HG03175 (cell line): ENCODE measurements at regions not wholly inside any gene's neighbourhood (a gene's known extent, or its start where the extent isn't known, plus 50 kb on each side); places are given as distances from the start of the nearest gene placed in this dataset.
A peak's percentile ranks its signal among the peaks of the same experiment; 100 is the strongest.
"Not testable (repeated sequence)": the region's sequence is repeated elsewhere in the genome, so short reads cannot be mapped to it uniquely, and the experiment has no call there.

Experiments used
- ATAC-seq: cut with Tn5 transposase; IDR thresholded peaks from one replicate; pipeline ENCODE4 v1.9.1; 2021; ENCODE audit warnings: mild to moderate bottlenecking, moderate library complexity; ENCODE audit not compliant: unreplicated experiment

DNA sequence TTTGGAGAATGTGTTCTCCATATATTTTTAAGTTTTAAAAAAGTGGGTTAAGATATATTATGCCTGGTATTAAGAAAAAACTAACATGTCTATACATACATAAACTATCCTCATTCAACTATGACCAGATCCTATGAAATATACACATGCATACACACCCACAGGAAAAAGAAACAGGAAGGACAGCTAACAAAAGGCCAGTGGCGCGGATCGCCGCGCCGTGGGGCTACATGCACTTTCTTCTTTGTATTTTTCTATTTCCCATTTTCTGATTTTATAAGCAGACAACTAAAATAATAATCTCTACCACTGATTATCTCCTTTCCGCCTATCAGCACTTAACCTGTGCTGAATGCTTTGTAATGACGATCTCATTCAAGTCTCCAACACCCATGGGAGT lies 160.1 kb downstream of the OR4M2 start:
- no peak for ATAC-seq

DNA sequence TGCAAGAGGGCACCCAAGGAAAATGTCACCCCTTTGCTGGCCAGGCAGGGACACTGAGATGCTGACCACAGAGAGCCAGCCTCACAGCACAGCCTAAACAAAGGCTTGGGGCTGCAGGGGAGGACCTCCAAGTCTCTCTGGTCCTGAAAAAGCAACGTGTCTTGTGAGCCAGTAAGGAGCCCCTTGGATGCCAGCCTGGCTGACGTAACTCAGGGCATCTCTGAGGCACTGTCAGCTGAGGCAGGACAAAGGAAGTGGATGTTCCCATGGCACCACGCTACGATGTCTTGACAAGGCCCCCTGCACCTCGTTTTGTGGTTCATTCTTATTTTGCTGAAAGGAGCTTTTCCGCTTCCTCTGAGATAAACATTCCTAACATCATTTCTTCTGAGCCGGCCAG lies 160.7 kb downstream of the OR4M2 start:
- ATAC-seq = no peak

DNA sequence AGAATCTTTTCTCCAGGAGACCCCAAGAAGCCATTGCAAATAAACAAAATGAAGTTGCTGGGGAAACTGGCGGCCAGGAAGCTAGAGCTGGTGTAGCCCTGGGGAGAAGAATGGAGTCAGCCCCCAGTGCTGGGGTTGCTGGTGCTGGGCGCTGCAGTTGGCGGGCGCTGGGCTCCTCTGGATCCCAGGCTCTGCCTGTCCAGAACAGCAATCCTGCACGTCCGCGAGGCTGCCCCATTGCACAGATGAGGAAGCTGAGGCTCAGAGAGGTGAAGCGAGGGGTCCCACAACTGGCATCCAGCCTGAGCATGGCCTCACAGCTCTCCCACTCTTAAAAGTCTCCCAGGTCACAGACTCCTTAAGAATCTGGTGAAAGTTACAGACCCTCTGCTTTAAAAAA lies 161.1 kb downstream of the OR4M2 start:
- no peak for ATAC-seq

DNA sequence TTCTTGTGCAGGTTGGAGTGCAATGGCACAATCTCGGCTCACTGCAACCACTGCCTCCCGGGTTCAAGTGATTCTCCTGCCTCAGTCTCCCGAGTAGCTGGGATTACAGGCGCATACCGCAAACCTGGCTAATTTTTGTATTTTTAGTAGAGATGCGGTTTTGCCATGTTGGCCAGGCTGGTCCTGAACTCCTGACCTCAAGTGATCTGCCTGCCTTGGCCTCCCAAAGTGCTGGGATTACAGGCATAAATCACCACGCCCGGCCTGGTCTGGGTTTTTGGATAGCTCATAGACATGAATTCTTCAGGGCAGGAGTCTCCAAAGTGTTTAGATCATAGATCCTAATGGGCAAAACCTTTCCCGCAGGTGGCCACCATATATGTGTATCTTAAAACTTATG lies 162.0 kb downstream of the OR4M2 start:
- not testable (repeated sequence) for ATAC-seq

DNA sequence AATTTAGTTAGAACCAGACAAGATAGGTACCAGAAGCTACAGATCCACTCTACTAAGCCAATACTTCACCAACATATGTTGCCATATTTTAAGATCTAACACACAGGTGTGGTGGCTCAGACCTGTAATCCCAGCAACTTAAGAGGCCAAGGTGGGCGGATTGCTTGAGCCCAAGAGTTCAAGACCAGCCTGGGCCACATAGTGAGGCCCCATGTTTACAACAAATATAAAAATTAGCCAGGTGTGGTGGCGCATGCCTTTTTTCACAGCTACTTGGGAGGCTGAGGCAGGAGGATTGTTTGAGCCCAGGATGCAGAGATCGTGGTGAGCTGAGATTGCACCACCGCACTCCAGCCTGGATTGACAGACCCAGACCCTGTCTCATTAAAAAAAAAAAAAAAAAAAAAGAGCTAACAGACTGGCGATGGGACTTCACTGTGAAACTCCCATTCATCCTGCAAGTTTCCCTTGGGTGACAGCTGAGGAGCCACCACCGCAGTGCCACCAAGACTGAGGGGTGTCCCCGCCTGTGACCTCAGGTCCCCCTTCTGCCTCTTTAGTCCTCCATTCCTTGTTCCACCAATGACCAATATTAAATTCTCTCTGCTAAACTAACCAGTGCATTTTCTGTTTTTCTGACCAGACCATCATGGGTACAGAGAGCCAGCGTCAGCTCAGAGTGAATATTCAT lies 163.3 kb downstream of the OR4M2 start:
- ATAC-seq = no peak

DNA sequence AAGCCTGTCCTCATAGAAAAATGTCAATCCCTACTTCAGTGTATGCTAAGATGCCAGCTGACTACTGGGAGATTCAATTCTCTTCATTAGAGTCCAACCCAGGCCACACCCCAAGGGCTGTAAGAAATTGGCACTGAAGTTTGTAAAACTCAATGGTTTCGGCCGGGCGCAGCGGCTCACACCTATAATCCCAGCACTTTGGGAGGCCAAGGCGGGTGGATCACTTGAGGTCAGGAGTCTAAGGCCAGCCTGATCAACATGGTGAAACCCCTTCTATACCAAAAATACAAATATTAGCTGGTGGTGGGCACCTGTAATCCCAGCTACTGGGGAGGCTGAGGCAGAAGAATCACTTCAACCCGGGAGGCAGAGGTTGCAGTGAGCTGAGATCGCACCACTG lies 169.2 kb downstream of the OR4M2 start:
- not testable (repeated sequence) for ATAC-seq

DNA sequence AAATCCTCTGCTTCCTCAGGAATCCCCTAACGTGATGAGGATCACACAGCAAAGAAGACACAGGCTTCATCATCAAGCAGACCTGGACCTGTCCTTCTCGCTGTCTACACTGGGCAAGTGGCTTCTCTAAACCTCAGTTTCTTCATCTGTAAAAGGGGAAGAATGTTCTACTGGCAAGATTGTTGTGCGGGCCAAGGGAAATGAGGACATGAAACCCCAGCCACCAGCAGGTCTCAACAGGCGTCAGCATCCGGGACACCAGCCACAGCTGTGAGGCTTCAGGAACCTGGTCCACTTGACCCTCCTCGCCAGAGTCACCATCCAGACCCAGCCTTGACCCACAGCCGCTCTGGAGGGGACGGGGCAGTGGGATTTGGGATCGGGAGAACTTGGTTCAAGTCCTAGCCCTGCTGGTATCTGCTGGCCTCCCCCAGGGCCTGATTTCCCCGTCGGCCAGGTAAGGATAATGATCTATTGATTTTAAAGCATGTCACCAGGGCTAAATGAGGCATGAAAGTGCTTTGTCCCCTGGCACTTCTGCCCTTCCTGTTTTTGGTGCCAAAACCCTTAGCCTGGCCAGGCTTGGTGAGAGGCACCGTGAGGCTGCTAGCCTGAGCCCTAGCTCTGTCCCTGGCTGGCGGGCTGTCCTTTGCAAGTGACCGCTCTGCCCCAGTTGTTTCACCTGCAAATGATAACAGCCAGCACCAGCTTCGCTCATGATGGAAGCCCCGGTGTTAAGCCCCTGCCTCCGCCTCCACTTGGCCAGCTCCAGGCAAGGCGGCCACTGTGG lies 170.4 kb downstream of the OR4M2 start:
- ATAC-seq = not testable (repeated sequence)

DNA sequence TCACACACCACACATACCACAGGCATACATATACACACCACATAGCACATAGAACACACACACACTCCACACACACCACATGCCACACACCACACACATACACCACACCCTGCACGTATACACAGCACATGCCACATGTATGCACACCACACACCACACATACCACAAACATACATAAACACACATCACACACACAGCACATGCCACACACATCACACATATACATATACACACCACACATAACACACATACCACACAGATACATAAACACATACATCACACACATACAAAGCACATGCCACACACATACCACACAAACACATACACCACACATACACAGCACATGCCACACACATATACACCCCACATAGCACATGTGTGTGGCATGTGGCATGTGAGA lies 171.1 kb downstream of the OR4M2 start:
- ATAC-seq = no peak

DNA sequence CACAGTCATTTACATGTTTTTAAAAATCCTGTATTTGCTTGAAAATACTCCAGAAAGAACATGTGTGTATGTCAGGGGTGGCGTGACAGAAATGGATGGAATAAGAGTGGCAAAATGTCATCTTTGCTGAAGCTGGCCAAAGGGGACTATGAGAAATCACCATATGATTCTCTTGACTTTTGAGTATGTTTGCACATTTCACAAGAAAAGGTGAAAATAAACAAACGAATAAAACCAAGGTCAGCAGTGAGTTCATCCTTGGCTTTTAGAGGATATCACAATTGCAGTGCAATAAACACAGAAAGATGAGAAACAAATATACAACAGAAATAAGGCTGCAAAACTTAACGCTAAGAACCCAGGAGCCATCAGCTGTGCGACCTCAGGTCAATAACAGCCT lies 171.7 kb downstream of the OR4M2 start:
- ATAC-seq = not testable (repeated sequence)

DNA sequence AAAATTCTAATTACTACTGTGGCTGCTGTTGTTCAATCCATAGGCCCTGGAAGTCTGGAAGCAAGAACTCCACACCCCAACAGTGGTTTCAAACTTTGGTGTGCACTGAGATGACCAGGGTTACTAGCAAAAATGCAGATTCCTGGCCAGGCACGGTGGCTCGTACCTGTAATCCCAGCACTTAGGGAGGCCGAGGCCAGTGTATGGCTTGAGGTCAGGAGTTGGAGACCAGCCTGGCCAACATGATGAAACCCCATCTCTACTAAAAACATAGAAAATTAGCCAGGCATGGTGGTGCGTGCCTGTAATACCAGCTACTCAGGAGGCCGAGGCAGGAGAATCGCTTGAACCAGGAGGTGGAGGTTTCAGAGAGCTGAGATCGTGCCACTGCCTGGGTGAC lies 172.2 kb downstream of the OR4M2 start:
- not testable (repeated sequence) for ATAC-seq

DNA sequence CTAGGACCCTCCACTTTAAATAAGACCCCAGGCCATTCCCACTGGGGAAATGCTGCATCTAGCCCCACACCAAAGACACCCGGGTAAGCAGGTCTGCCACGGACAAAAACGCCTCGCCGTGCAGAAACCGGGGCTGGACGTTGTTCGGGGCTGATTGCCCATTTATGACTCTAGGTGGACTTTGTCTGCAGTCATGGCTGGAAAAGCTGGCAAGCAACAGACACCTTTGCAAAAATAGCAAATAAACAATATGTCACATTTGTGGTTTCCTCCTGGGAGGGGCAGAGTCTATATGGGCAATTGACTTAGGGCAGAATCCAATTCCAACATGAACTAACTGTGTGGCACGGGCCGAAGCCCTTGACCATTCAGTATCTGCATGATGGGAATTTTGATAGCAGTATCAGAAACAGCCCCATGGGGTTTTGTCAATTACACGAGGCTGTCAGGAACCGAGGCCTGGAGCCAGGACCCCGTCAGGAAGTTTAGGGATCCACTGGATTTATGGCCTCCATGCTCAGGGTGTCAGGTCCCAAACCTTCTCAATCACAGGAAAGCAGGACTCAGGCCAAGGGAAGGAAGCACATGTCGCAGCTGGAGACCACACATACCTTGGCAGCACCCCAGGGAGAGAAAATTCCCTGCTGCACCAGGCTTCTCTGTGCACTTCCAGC lies 172.8 kb downstream of the OR4M2 start:
- ATAC-seq = not testable (repeated sequence)

DNA sequence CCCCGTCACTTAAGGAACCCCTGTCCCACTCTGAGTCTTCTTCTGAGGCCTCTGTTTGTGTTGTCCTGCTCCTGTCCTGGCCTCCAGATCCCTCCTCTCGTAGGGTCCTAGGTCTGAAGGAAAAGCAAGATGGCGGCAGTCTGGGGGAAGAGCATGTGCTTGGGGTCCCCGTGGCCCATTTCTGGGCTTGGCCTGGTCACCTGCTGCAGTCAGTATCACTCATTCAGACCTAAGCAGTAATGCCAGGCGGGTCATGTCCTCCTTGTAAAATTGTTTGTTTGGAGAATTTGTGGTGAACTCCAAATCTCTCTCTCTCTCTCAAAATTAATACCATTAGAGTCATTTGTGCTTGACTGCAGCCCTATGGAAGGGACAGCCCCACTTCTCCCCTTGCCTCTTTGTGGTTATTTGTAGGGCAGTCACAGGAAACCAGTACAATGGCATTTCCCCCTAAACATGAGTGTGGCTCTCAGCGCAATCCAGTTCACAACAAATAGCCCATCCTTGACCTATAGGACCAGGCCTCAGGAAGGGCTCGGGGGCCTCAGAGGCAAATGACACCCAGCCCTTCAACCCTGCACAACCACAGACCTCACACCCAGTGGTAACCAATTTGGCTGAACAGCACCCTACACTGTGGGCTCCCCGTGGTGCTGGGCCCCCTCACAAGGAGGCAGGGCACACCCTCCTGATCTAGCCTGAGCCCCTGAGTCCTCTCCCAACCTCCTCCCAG lies 173.5 kb downstream of the OR4M2 start:
- peak; percentile 69 for ATAC-seq

DNA sequence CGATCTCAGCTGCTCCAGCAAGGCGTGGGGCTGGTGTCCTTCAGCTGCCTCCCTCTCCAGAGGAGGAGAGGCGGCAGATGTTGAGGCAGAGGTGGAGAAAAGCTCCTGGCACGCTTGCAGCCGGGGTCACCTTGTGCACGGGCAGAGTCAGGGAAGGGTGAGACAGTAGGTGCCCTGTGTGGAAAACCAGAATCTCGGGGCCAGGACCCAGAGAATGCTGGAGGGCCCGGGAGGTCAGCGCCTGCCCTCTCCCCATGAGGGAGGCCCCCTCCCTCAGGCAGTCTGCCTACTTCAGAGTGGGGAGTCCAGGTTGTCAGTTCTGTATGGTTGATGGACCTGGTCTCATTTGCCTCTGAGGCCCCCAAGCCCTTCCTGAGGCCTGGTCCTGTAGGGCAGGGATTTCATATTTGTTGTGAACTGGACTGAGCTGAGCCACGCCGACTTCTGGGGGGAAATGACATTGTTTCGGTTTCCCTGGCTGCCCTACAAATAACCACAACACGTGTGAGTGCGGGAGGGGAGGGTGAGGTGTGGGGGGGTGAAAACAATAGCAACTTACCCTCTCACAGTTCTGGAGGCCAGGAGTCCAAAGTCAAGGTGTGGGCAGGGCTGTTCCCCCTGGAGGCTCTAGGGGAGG lies 174.2 kb downstream of the OR4M2 start:
- peak; percentile 45 for ATAC-seq

DNA sequence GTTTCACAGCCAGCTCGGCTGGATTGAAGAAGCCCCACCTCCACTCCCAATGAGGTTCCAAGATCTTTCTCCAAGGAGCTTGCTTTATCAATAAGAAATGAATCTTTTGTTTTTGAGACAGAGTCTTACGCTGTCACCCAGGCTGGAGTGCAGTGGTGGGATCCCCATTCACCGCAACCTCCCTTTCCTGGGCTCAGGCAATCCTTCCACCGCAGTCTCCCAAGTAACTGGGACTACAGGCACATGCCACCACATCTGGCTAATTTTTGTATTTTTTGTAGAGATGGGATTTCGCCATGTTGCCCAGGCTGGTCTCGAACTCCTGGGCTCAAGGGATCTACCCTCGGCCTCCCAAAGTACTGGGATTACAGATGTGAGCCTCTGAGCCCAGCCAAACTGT lies 175.3 kb downstream of the OR4M2 start:
- ATAC-seq = not testable (repeated sequence)

DNA sequence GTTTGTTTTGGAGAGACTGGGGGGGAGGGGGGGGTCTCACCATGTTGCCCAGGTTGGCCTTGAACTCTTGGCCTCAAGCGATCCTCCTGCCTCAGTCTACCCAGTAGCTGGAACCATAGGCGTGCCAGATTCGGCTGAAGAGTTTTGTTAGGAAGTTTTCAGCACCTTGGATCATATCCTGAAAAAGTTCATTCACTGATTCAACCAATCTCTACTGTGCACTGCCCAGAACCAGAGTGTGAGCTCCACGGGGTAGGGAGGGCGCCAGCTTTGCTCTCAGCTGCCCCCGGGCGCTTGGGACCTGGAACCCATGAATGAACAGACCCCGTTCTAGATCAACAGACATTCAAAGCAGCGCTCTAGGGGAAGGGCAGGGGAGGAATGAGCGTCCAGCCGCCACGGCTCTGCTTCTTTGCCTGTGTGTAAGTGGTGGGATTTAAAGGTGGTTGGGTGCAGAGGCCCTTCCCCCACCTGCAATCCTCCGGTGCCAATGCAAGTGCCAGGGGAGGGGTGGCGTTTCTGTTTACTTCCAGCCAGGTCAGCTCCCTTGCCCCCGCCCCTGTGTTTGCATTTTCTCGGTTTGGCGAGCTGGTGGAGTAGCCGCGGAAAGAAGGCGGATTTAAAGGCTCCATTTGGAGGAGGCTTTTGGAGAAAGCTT lies 176.2 kb downstream of the OR4M2 start:
- ATAC-seq = not testable (repeated sequence)

DNA sequence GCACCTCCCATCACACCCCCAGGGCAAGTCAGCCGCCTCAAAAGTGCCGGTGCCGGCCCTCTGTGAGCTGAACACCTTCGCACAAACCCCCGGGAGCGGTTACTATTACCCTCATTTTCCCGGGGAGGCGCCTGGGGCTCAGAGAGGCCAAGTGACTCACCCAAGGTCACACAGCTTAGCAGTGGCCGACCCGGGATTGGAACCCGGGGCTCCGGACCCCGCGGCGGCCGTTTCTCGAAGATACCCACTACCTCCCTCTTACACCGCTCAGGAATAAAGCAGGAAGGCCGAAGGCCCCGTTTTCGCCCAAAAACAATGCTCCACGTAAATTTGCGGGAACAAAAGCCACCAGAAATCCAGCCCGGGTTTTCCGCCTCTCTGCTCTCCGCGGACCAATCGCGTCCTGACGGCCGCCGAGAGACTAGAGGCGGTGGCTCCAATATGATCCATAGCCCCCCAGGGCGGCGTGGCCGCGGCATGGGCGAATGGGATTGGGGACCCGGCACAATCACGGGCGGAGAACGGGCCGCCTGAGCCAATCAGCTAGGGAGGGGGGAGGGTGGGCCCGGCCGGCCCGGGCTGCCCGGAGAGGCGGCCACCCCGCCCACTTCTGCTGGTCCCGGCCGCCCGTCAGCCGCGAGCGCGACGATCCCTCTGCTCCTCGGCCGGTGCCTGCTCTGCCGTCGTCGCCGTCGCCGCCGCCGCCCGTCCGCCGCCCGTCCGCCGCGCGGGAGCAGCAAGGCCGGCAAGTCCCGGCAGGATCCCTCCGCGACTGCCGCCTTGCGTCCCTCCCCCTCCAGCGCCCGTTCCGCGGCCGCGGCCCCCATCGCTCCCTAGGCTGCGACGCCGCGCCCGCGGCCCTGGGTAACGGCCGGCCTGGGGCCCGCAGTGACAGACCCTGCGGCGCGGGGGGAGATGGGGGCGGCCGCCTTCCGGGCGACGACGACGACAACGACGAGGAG lies 177.0 kb downstream of the OR4M2 start:
- no peak for ATAC-seq

DNA sequence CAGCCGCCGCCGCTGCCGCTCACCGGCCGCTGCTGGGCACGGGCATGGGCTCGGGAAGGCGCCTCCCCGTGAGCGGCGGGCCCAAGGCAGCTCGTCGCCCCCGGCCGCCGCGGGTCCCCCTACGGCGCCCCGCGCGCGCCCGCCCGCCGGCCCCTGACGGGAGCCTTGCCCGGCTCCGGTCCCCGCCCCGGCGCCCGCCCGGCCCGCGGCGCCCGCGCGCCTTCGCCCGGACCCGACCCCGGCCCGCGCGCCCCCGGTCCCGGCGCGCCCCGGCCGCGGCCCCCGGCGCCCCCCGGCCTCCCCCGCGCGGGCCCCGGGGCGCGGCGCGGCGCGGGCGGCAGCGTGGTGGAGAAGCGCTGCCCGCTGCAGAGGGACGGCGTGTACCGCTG lies 177.7 kb downstream of the OR4M2 start:
- ATAC-seq = no peak

DNA sequence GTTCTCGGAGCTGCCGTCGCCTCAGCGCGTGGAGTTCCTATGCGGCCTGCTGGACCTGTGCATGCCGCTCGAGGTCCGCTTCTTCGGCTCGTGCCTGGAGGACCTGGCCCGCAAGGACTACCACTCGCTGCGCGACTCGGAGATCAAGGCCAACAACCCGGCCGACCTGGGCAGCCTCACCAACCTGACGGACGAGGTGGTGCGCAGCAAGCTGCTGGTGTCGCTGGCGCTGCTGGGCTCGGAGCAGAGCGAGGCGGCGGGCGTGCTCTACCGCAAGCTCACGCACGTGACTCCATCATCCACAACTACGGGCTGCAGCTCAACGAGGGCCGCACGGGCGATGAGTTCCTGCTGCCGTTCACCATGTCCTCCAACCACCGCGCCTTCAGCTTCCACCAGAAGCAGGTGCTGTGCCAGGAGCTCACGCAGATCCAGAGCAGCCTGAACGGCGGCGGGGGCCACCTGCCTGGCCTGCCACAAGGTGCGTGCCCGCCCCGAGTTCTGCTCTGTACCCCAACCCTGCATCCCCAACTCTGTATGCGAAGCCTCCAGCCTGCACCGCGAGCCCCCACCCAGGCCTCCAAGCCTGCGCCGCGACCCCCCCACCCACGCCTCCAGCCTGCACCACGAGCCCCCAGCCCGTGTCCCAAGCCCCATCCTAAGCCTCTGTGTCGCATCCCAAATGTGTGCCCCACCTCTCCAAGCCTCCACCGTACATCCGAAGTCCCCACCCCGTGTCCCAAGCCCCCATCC lies 178.2 kb downstream of the OR4M2 start:
- ATAC-seq = no peak
